Mucosa of gallbladder (tissue), 1 donor: ENCODE measurements at regions not wholly inside any gene's neighbourhood (a gene's known extent, or its start where the extent isn't known, plus 50 kb on each side); places are given as distances from the start of the nearest gene placed in this dataset.

Source experiments
- DNase-seq: peaks from one replicate; pipeline ENCODE4 v3.0.0-alpha.2; 2020; ENCODE audit warnings: low spot score
- donor health status: DM: no; HTN: no; CAD: no.

GRCh38 chr18:75531851-75532459 lies 104.5 kb upstream of the SMIM21 start:
- DNase-seq = no peak

- no peak for DNase-seq
Observed at GRCh38 chr18:75531212-75531850, 103.8 kb upstream of the SMIM21 start.

- no peak for DNase-seq
Observed at GRCh38 chr18:75530566-75531211, 103.2 kb upstream of the SMIM21 start.

GRCh38 chr18:75530118-75530517 lies 102.6 kb upstream of the SMIM21 start:
- DNase-seq = no peak

GRCh38 chr18:75529394-75529793 lies 101.9 kb upstream of the SMIM21 start:
- no peak for DNase-seq

- no peak for DNase-seq
Observed at GRCh38 chr18:75527848-75528685, 100.6 kb upstream of the SMIM21 start.

- no peak for DNase-seq
Observed at GRCh38 chr18:75526038-75526437, 98.5 kb upstream of the SMIM21 start.

- no peak for DNase-seq
Observed at GRCh38 chr18:75525331-75525730, 97.8 kb upstream of the SMIM21 start.

GRCh38 chr18:75524841-75525240 lies 97.3 kb upstream of the SMIM21 start:
- no peak for DNase-seq

GRCh38 chr18:75524181-75524580 lies 96.7 kb upstream of the SMIM21 start:
- no peak for DNase-seq

GRCh38 chr18:75521816-75522215 lies 94.3 kb upstream of the SMIM21 start:
- no peak for DNase-seq

GRCh38 chr18:75518007-75518406 lies 90.5 kb upstream of the SMIM21 start:
- no peak for DNase-seq

- DNase-seq = no peak
Observed at GRCh38 chr18:75517286-75517685, 89.8 kb upstream of the SMIM21 start.

GRCh38 chr18:75507636-75508035 lies 80.1 kb upstream of the SMIM21 start:
- DNase-seq = no peak

- no peak for DNase-seq
Observed at GRCh38 chr18:75506913-75507312, 79.4 kb upstream of the SMIM21 start.

GRCh38 chr18:75504469-75504868 lies 77.0 kb upstream of the SMIM21 start:
- no peak for DNase-seq

GRCh38 chr18:75503615-75504014 lies 76.1 kb upstream of the SMIM21 start:
- DNase-seq = no peak

GRCh38 chr18:75502286-75502685 lies 74.8 kb upstream of the SMIM21 start:
- DNase-seq = no peak

- no peak for DNase-seq
Observed at GRCh38 chr18:75500545-75500944, 73.0 kb upstream of the SMIM21 start.

- DNase-seq = no peak
Observed at GRCh38 chr18:75497576-75498235, 70.2 kb upstream of the SMIM21 start.

- DNase-seq = no peak
Observed at GRCh38 chr18:75496151-75496550, 68.6 kb upstream of the SMIM21 start.

GRCh38 chr18:75492852-75493251 lies 65.3 kb upstream of the SMIM21 start:
- DNase-seq = no peak
